ENCODE measurements at regions not wholly inside any gene's neighbourhood (a gene's known extent, or its start where the extent isn't known, plus 50 kb on each side); places are given as distances from the start of the nearest gene placed in this dataset.
"Not testable (repeated sequence)": the region's sequence is repeated elsewhere in the genome, so short reads cannot be mapped to it uniquely, and the experiment has no call there.

DNA sequence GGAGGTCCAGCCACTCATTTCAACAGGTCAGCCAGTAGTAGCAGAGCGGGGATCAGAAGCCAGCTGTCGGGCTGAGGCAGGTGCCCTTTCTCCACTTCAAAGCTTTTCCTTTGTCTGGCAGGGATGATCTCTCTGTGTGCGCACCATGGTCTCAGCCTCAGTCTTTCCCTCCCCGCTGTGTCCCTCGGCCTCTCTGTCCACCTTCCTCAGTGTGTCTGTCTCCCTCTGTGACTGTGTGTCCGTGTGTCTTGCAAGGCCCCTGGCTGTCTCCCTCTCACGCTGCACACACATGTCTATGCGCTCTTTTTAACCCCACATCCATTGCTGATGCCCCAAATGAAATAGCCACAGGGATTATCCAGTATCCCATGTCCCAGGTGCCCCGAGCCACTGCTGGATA, 134.0 kb upstream of the ZNF469 start:
- DNase-seq, result not testable (repeated sequence)

DNA sequence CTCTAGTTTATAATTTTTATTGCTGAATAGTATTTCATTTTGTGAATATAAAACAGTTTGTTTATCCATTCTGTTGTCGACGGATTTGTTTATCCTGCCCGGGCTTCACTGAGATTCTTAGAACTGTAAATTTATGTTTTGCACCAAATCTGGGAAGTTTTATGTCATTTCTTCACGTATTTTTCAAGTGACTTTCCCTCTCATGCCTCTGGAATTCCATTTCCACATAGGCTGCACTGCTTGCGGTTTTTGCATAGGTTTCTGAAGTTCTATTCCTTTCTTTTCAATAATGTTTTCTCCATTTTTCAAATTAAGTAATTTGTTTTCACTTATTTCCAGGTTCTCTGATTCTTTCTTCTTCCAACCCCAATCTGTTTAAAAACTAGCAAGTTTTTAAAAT, 132.4 kb upstream of the ZNF469 start:
- DNase-seq, result not testable (repeated sequence)

DNA sequence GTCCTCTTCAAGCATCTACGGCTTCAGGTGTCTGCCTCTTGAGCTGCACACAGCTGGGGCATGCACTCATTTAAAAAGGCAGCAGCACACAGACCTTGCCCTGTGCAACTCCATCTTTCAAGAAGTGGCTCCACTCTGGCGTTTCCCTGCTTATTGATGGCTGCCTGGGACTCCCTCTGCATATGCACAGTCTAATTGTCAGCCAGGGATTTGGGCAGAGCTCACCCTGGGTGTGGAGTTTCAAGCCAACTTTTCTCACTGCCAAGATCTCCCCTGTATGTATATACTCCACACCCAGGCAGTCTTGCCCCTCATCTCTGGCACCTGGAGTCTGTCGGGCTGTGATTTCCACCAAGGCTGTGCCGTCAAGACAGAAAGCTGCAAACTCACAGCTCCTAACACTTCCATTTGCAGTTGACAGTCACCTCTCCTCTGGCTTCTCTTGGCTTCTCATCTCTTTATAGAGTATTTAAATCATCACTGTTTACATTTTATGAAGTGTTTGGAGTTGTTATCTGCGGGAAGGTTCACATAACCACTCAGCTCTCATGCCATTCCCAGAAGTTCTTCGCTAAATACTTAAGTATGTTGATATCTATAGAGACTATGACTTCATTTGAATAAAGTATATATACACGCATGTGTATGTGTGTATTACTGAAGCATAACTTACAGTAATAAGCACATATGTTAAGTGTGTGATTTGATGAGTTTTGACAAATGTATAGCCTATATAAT, 130.5 kb upstream of the ZNF469 start:
- not testable (repeated sequence) for DNase-seq

DNA sequence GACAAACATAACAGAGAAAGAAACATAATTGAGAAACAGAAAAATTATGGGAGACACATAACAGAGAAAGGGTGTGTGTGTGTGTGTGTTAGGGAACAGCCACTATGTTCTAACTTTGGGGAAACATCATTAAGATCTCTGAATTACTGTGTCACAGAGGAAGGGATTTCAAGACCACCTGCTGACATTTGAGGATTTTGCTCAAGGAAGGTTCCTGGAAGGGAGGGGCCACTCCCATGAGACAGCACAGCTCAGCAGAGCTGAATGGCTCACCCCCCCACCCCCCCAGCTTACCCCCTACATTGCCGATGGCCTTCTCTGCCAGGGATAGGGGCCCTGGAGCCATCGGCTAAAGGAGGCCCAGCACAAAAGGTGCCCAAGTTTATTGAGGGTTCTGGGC, 124.6 kb upstream of the ZNF469 start:
- DNase-seq, result not testable (repeated sequence)

DNA sequence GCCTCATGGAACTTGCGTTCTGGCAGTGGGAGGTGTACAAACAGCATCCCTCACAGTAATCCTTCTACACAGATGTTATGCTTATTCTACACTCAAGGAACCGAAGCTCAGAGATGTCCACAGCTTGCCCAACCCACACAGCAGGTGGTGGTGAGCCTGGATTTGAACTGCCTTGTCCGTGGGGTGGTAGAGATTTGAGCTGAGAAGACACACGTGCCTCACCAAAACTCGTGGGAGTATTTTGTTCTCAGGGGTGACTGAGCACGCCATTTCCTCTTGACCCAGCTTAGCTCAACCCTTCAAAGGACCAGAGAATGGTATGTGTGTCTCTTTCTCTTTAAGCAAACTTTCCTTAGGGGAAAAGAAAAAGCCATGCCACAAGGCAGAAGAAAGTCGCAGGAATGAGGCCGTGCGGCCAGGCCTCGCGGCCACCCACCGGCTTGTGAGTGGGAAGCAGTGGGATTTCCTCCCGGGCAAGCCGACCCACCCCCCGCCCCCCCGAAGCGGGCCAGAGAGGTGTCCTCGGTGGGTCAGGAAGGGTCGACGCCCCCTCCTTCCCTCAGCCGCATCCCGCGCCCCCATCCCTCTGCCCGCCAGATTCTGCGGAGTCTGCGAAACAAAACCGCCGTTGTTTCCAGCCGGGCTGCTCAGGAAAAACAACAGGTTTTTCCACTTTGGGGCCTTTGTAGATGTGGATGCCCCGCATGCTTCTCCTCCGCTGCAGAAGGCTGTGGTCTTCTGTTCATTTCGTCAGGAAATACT, 123.8 kb upstream of the ZNF469 start:
- not testable (repeated sequence) for DNase-seq

DNA sequence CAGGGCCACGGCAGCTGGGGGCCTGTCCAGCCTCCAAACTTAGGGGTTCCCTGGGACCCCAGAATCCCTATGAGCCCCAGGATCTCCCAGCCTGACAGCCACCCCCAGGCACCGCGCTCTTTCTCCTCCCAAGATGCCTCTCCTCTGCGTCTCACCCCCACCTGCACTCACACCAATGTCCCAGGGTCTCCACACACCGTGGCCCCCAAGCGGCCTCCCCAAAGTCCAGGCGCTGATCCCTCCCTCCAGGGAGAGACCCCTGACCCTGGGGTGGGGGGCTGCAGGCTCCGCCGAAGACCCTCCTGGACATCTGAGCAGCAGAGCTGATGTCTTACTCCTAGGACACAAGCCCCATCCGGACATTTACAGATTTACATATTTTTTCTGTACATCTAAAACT, 123.2 kb upstream of the ZNF469 start:
- not testable (repeated sequence) for DNase-seq

DNA sequence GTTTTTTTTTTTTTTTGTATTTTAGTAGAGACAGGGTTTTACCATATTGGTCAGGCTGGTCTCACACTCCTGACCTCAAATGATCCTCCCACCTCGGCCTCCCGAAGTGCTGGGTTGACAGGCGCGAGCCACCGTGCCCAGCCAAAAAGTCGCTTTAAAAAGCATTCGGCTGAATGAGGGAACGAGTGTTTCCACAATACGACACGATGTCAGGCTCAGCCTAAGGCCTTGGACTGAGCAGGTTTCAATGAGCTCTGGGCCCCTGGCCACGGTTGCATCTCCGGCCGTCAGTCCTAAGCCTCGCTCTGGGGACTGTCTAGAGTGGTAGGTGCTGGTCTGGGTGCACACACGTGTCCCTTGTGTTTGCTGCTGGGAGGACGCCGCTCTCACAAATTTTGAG, 122.6 kb upstream of the ZNF469 start:
- not testable (repeated sequence) for DNase-seq

DNA sequence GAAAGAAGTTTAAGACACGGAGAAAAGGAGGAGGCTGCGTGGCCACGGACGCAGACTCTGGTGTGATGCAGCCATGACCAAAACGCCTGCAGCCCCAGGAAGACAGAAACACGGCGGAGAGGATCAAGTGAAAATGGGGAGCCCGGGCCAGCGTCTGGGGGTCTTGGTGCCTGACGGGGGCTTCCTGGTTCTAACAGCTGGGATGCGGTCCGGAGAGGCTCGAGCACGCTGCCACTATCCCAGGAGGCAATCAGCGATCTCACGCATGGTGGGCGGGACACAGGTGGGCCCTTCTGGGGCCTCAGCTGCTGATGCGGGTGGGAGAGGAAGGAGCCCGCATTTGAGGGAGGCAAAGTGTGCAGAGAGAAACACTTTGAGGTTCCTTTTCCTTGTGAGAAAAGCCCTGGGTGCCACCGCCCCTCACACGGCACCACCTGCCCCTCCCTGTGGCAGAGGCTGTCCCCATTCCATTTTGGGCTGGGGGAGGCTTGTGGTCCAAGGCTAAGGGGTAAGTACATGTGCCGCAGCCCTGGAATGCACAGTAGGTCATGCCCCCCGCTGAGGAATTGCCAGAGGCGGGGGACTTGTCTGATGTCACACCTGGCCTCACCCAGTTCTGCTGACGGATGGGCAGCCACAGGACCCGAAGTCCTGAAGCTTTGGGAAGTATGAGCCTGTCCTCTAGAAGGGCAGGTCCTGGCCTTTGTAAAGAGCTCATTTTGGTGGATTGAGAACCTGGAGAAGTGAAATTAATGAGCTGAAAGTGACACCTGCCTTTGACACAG, 121.7 kb upstream of the ZNF469 start:
- DNase-seq, result not testable (repeated sequence)

DNA sequence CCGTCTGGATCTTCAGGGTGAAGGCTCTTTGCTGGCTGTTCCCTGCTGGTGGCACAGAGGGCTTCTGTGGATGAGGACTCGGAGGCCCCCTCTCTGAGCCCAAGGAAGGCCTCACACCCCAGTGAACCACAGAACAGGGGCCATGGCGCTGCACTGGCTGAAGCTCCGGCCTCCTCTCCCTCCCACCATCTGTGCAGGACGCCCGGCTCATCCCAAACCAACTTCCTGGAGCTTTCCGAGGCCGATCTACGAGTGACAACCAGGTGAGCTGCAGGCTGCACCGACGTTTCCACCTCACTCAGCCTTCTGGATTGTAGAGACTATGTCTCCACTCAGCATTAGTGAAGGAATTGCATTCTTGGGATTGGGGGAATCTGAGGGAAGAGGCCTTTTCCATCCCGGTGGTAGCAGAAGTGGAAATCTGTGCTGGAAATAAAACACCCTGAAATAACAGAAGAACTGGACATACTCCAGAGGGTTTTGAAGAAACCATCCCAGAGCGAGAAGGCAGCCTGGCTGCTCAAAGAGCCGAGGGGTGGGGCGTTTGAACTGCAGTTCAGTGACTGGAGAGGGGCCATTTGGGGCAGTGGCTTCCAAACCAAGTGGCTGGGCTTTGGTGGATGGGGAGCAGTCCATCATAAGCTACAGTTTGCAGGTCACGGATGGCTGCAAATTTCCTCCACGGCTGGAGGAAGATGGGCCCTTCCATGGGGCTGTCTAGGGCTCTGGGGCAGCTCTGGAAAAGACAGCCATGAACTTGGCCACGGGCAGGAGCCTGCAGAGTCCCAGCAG, 120.7 kb upstream of the ZNF469 start:
- not testable (repeated sequence) for DNase-seq

DNA sequence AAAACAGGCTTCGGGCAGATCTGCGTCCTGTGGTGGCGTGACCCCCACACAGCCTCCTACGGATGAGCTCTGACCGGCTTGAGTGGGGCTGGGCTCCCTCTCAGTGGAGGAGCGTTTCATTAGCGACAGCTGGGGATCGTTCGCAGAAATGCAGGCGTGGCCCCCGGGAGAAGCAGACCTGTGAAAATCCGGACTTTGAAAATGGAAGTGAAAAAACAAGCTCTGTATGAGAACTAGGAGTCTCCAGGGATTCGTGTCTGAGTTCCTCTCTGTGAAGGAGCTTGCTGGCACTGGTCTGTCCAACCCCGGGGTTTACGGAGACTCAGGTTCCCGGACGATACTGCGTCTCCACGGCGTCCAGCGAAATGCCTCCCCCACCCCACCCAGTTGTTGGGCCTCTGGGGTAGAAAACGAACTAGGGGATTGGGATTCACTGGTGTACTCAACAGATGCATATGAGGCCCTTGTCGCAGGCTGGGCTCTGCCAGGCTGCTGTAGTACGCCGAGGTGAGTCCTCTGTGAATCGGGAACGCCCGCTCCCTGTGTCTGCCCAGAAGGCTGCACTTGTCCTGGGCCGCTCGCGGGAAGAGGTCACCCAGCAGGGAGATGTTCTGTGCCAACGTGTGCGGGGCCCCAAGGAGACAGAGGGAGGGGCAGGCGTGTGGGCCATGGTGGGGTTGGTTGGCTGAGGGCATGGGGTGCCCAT, 119.7 kb upstream of the ZNF469 start:
- not testable (repeated sequence) for DNase-seq

DNA sequence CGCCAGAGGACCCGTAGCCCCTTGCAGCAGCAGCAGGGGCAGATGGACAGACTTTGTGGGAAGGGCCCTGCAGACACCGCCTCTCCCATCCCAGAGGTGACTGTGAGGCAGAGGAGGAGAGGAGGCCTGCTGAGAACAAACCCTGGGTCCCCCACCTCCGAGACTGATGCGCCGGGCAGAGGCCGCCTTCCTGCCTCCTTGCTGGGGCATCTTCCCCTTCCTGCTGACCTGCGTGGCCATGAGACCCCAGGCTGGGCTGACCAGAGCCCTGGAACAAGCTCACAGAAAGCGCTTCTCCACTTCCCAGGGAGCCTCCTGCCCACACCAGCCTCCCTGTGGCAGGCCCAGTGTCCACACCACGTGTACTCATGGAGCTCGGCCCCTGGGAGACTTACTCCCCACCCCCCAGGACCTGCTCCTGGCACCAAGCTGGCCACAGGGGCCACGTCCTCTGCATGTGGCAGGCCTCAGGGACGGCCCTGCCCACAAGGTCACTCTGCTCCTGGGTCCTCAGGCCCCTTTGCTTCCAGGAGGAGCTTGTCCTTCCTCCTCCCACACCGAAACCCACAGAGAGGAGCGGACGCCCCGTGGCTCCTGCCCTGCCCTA, 119.0 kb upstream of the ZNF469 start:
- DNase-seq, result not testable (repeated sequence)

DNA sequence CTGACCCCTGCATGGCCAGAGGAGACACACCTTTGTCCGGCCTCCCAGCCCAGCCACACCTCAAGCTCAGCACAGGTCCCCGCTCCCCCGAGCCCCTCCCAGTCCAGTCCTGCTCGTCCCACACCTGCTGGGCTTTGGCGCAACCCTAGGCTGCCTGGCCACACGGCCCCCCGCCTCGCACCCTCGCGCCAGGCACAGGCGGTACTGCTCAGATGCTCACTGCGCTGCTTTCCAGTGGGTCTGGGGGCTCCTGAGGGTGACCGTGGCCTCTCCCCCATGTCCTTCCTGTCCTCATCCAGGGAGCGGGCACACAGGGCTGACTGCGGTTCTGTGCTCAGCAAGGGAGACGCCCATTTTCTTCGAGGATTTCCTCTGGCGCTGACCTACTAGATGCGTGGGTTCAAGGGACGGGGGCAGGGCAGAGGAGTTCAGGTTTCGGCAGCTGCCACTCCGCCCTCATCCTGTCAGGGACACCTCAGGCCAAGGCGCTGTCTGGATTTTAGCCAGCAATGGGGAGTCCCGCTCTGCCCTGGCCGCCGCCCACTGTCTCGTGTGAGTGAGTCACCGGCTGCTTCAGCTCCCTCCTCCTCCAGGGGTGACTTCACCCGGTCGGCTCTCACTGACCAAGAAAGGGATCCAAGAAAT, 118.0 kb upstream of the ZNF469 start:
- DNase-seq, result peak; percentile 16

DNA sequence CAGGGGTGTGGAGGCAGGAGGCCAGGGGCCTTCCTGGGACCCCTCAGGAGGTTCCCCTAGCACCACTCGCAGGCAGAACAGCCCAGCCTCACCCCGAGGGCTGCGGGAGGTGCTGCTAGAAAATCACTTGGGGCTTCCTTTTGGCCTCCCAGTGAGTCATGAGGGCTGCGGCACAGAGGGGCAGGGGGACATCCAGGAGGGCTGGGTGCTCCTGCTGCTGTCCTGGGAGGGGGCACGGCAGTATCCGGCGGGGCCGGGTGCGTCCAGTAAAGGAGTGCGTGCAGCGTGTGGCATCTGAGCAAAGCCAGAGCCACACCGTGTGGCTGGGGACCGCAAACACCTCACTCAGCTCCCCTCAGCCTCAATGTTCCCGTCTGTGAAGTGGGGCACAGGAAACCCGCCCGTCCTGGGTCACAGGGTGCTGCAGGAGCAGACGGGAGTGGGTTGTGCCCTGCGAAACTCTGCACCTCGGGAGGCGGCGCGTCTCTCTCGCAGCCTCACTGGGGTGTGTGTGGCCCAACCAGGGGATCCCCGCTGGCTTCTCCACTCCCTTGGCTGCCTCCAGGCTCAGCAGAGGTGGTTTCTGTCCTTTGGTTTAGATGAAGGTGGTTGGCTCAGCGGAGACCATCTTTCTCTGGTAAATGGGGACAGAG, 117.3 kb upstream of the ZNF469 start:
- peak; percentile 8 for DNase-seq

DNA sequence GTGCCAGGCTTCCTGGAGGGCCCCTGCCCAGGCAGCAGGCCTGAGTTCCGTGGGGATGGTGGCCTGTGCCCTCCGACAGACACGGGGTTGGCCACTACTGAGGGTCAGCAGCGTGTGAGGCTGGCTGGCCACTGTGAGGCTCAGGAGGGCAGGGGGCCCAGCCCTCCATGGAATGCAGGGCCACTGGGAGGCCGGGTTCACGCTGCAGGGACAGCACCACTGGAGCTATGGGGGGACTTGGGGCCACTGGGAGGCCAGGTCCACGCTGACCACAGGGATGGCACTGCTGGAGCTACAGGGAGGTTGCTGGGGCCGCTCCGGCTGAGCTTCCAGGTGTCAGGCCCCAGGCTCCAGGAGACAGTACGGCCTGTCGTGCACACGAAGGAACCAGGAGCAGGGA, 116.7 kb upstream of the ZNF469 start:
- DNase-seq, result not testable (repeated sequence)

DNA sequence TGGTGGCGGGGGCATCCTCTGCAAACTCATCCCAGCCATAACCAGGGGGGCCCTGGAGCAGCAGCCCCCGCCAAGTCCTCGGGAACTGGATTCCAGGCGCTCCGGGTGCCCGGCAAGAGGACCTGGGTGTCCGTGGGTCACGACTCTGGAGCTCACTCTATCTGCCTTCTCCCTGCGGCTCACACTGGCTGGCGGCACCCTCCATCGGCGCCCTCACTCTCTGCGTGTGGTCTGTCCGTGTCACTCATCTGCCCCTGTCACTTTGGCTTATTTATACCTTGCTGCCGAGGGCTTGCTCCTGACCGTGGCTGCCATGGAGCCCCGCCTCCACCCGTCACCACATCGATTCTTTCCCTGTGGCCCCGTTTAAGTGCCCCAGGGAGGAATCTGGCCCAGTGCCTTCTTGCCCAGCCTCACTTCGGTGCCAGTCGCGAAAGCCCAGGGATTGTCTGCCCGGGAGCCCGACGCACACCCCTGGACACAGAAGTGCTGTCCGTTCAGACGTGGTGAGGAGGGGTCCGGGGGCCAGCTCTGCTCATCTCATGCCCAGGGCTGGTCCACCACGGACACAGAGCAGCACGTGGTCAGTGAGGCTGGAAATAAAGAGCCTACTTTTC, 115.7 kb upstream of the ZNF469 start:
- DNase-seq, result not testable (repeated sequence)

DNA sequence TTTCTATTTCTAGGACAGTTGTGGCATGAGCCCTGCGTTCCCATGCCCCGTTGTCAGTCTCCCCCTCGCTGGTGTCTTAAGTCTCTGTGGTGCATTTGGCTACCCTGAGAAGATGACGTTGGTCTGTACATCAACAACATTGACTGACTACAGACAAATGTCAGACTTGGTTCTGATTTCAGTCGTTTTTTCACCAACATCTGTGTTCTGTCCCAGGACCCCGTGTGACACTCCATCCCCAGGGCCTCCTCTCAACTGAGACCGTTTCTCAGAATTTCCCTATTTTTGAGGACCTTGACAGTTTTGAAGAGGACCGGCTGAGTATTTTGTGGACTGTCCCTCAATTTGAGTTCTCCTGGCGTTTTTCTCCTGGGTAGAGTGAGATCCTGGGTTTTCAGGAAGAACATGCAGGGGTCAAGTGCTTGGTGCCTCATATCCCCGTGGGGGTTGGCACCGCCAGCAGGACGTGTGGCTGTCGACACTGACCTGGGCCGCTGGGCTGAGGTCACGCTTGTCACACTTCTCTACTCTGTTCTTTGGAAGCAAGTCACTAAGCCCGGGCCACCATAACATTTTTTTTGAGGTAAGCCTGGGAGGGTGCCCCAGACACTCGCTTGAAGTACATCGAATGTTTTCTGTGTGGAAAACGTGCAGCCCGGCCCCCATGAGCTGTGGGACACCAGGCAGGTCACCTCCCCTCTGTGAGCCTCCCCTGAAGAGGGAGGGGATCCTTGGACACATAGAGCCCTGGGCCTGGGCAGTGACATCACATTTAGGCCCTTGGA, 114.4 kb upstream of the ZNF469 start:
- DNase-seq, result not testable (repeated sequence)

DNA sequence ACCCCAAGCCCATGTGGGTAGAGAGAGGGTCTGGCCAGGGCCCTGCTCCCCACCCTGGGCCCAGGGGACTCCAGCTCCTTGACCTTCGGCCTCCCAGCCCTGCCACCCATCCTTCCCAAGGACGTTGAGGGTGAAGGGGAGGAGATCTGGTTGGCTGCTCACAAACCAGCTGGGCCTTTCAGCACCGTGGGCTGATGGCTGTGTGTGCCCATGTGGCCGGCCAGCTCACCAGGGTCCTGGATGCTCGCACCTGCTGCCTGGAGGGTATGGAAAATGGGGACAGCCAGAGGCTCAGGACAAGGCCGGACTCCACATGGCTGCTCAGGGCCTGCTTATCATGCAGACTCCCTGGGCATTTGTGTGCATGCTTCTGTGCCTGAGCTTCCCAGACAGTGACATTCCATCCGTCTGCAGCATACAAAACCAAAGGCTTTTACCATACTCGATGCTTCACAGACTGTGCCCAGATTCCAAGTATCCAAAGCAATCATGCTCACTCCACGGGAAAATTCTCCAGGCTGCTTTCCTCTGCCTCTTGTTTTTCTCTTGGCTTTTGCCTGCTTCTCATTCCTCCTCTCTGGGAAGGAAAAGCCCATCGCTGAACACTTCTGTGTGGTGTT, 112.5 kb upstream of the ZNF469 start:
- DNase-seq, result not testable (repeated sequence)

DNA sequence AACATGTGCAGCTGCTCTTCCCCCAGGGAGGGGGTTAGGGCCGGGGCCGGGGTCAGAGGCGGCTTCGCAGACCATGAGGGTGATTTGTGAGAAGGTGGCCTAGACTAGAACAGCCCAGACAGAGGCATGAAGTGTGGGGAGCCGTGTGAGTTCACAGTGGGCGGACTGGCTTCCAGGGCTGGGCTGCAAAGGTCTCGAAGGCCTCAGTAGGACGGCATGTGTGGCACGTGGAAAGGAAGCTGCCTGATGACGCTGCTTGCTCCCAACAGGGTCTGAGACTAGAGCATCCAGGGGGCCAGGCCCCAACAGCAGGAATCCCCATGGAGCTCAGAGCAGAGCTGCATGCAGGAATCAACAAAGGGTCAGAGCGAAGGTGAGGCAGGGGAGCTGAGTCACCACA, 111.5 kb upstream of the ZNF469 start:
- not testable (repeated sequence) for DNase-seq

Data from T-helper 9 cell (primary cell).